Glutamatergic neuron (in vitro differentiated cells): ENCODE measurements at regions not wholly inside any gene's neighbourhood (a gene's known extent, or its start where the extent isn't known, plus 50 kb on each side); places are given as distances from the start of the nearest gene placed in this dataset.
"Not testable (repeated sequence)": the region's sequence is repeated elsewhere in the genome, so short reads cannot be mapped to it uniquely, and the experiment has no call there.

ENCODE experiments used
- DNase-seq: peaks from one replicate; pipeline ENCODE4 v3.0.0; 2022
- H3K27ac Mint-ChIP-seq: one replicate; pipeline ENCODE4 v1.8.0; 2020; ENCODE audit warnings: mild to moderate bottlenecking, mixed read lengths, inconsistent platforms; ENCODE audit not compliant: unreplicated experiment
- H3K27me3 Mint-ChIP-seq: one replicate; pipeline ENCODE4 v1.8.0; 2020; ENCODE audit warnings: mild to moderate bottlenecking, moderate library complexity, mixed read lengths, inconsistent platforms; ENCODE audit not compliant: unreplicated experiment
- H3K36me3 Mint-ChIP-seq: one replicate; pipeline ENCODE4 v1.8.0; 2020; ENCODE audit warnings: mild to moderate bottlenecking, mixed read lengths, inconsistent platforms; ENCODE audit not compliant: unreplicated experiment
- H3K4me1 Mint-ChIP-seq: one replicate; pipeline ENCODE4 v1.8.0; 2020; ENCODE audit warnings: mild to moderate bottlenecking, low read depth, mixed read lengths, inconsistent platforms; ENCODE audit not compliant: unreplicated experiment
- H3K4me3 Mint-ChIP-seq: one replicate; pipeline ENCODE4 v1.8.0; 2020; ENCODE audit warnings: mild to moderate bottlenecking, mixed read lengths, inconsistent platforms; ENCODE audit not compliant: unreplicated experiment
- H3K9me3 Mint-ChIP-seq: one replicate; pipeline ENCODE4 v1.8.0; 2020; ENCODE audit warnings: mild to moderate bottlenecking, moderate library complexity, mixed read lengths, inconsistent platforms; ENCODE audit not compliant: unreplicated experiment
- TF ChIP-seq, protein P1 (sequence below): fragments of 200-600 bp; sonication (generic); IDR thresholded peaks from one replicate; pipeline ENCODE4 v1.5.0; 2021; ENCODE audit not compliant: partially characterized antibody, unreplicated experiment

DNA sequence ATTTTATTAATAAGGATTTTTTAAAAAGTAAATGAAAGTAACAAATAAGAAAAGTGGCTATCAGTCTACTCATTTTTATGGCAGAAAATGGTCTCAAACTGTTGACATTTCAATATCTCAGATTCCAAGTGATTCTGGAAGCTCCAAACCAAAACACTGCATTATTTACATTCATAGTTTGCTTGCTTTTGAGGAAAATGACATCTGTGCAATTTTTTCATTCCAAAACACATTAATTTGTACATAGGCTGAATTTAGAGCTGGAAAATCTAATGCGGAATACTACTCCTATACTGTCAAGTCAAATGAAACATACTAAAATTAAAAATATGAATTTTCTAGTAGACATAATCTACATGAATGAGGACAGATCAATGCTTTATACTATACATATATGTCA is 1047.6 kb downstream of the CDH9 start:
- H3K4me3 Mint-ChIP-seq = no peak overlapping the region
- no peak for DNase-seq

DNA sequence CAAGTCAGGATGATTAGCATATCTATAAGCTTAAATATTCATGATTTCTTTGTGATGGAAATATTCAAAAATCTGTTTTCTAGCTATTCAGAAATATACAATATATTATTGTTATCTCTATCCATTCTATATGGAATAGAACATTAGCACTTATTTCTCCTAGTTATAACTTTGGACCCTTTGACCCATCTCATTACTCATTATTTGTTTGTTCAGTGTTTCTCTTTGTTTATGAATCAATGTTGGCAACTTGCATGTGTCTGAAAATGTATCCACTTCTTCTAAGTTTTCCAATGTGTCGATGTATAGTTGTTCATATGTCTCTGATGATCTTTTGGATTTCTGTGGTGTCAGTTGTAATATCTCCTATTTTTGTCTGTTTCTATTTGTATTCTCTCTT is 1059.3 kb downstream of the CDH9 start:
- H3K4me3 Mint-ChIP-seq = no peak overlapping the region
- H3K27ac Mint-ChIP-seq = no peak overlapping the region
- DNase-seq = no peak
- H3K4me1 Mint-ChIP-seq = no peaks in the 10 kb centered on the region
- H3K36me3 Mint-ChIP-seq = peaks cover 5% of the 10 kb centered on the region
- TF ChIP-seq, protein P1, sequence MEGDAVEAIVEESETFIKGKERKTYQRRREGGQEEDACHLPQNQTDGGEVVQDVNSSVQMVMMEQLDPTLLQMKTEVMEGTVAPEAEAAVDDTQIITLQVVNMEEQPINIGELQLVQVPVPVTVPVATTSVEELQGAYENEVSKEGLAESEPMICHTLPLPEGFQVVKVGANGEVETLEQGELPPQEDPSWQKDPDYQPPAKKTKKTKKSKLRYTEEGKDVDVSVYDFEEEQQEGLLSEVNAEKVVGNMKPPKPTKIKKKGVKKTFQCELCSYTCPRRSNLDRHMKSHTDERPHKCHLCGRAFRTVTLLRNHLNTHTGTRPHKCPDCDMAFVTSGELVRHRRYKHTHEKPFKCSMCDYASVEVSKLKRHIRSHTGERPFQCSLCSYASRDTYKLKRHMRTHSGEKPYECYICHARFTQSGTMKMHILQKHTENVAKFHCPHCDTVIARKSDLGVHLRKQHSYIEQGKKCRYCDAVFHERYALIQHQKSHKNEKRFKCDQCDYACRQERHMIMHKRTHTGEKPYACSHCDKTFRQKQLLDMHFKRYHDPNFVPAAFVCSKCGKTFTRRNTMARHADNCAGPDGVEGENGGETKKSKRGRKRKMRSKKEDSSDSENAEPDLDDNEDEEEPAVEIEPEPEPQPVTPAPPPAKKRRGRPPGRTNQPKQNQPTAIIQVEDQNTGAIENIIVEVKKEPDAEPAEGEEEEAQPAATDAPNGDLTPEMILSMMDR = no peak
- no peaks in the 10 kb centered on the region for H3K27me3 Mint-ChIP-seq
- peaks cover 2% of the 10 kb centered on the region for H3K9me3 Mint-ChIP-seq

More for the DNA sequence above, 1047.6 kb downstream of the CDH9 start:
- Mint-ChIP-seq H3K36me3 (no peaks in the 10 kb centered on the region), H3K27me3 (no peaks in the 10 kb centered on the region), H3K4me1 (no peaks in the 10 kb centered on the region), H3K9me3 (no peaks in the 10 kb centered on the region), H3K27ac (no peak overlapping the region)
- TF ChIP-seq, protein P1 = no peak

DNA sequence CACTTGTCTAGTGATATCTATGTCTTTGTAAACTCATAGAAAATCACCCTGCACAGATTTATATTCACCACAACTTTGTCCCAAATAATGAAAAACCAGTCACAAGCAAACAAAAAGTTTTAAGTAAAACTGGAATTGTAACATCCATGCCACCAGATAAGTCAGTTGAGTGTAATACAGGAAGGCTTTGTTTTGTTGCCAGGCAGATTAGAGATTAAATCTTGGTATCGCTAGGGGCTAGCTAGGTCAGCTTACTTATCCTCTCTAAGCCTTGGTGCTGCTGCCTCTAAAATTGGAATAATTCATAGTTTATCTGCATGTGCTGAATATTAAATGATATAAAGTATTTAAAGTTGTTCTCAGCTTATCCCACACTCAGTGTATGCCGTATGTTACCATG is 1062.5 kb downstream of the CDH9 start:
- no peaks in the 10 kb centered on the region for H3K4me1 Mint-ChIP-seq
- H3K36me3 Mint-ChIP-seq = peaks cover 5% of the 10 kb centered on the region
- H3K27me3 Mint-ChIP-seq = no peaks in the 10 kb centered on the region
- TF ChIP-seq, protein P1 = no peak
- no peak overlapping the region for H3K27ac Mint-ChIP-seq
- DNase-seq = no peak
- no peaks in the 10 kb centered on the region for H3K9me3 Mint-ChIP-seq
- no peak overlapping the region for H3K4me3 Mint-ChIP-seq

DNA sequence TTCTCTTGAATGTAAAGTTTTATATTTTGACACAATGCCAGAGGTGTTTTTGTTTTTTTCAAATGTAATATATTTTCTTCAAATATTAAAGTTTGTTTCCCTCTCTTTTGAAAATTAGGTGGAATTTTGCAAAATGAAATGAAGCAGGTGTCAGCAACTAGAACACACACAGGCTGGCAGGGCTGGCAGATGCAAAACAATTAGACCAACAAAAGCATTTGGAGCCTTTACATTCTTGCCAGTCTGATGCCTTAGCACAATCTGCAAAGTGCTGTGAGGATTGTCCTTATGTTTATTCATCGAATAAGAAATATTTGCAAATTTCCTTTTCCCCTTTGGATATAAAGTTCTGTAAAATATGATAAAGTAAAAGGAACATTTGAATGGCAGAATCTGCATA is 1063.9 kb downstream of the CDH9 start:
- Mint-ChIP-seq H3K9me3 (no peaks in the 10 kb centered on the region), H3K27ac (no peak overlapping the region), H3K27me3 (no peaks in the 10 kb centered on the region), H3K36me3 (no peaks in the 10 kb centered on the region), H3K4me3 (no peak overlapping the region), H3K4me1 (no peaks in the 10 kb centered on the region)
- no peak for DNase-seq
- TF ChIP-seq, protein P1 = no peak

DNA sequence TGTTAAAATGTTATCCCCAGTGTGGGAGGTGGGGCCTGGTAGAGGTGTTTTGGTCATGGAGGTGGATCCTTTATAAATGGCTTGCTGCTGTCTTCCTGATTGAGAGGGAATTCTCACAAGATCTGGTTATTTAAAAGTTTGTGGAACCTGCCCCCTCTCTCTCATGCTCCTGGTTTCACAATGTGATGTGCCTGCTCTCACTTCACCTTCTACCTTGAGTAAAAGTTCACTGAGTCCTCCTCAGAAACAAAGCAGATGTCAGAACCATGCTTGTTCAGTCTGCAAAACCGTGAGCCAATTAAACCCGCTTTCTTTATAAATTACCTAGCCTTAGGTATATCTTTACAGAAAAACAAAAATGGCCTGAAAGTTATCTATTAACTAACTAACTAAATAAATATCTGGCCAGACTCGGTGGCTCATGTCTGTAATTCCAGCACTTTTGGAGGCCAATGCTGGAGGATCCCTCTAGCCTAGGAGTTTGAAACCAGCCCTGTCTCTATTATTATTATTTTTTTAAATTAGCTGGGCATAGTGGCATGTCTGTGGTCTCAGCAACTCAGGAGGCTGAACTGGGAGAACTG is 1067.4 kb downstream of the CDH9 start:
- Mint-ChIP-seq H3K36me3 (no peaks in the 10 kb centered on the region), H3K4me1 (no peaks in the 10 kb centered on the region), H3K27me3 (no peaks in the 10 kb centered on the region), H3K27ac (no peak overlapping the region), H3K4me3 (no peak overlapping the region), H3K9me3 (no peaks in the 10 kb centered on the region)
- TF ChIP-seq, protein P1 = no peak
- DNase-seq = no peak

DNA sequence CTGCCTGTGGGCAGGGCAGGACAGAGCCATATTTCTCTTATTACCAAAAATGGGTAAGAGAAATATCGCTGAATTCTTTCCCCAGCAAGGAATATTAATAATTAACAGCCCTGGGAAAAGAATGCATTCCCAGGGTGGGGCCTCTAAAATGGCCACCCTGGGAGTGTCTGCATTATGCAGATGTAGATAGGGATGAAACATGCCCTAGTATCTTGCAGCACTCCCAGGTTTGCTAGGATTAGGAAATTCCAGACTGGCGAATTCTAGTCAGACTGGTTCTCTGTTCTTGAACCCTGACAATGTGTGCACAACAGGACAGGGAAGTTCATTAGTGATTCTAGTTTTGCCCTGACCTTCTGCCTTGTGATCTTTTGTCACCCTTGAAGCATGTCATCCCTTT is 1069.3 kb downstream of the CDH9 start:
- not testable (repeated sequence) for H3K27me3 Mint-ChIP-seq, H3K9me3 Mint-ChIP-seq, H3K4me3 Mint-ChIP-seq, H3K4me1 Mint-ChIP-seq, H3K36me3 Mint-ChIP-seq, DNase-seq, H3K27ac Mint-ChIP-seq
